ENCODE measurements at regions not wholly inside any gene's neighbourhood (a gene's known extent, or its start where the extent isn't known, plus 50 kb on each side); places are given as distances from the start of the nearest gene placed in this dataset.

- TF ChIP-seq CHD2 (IDR thresholded peaks at IDR 0.05; ENCODE audit: low read length, partially characterized antibody) (no peak), ZBTB33 (IDR thresholded peaks at IDR 0.05; ENCODE audit: borderline replicate concordance, low read depth) (no peak), SIN3A (IDR thresholded peaks at IDR 0.05; ENCODE audit: borderline replicate concordance, low read depth, low read length) (no peak), MEF2A (IDR thresholded peaks at IDR 0.05; ENCODE audit: borderline replicate concordance, low read depth) (no peak), YY1 (IDR thresholded peaks at IDR 0.05; ENCODE audit: low read depth) (no peak)
Measured at GRCh38 chr1:163442895-163443294, 121.1 kb downstream of the NUF2 start (continued).

- WGBS (ENCODE audit: low lambda C conversion rate): 19% methylated on average over 4 of the region's 4 CpGs
- H3K27ac ChIP-seq (ENCODE audit: low read depth in 2 of 2, low read length in 1 of 2): no peak overlapping the region
- H3F3A ChIP-seq (replicated peaks; ENCODE audit: insufficient read depth): no peaks in the 10 kb centered on the region
- H3K27me3 ChIP-seq (ENCODE audit: insufficient read depth): no peaks in the 10 kb centered on the region
- no peak overlapping the region for H3K4me3 ChIP-seq (ENCODE audit: low read depth in 2 of 2, low read length in 1 of 2)
- H3K36me3 ChIP-seq (replicated peaks in 1 of 2; ENCODE audit: control insufficient read depth in 1 of 2, insufficient read depth in 2 of 2, low read length in 1 of 2): no peaks in the 10 kb centered on the region
- no peaks in the 10 kb centered on the region for H4K20me1 ChIP-seq (ENCODE audit: insufficient read depth)
- no peaks in the 10 kb centered on the region for H3K79me2 ChIP-seq (ENCODE audit: insufficient read depth)
- no peaks in the 10 kb centered on the region for H3K9me3 ChIP-seq
- H3K9me2 ChIP-seq: no peaks in the 10 kb centered on the region
- H3K4me1 ChIP-seq (ENCODE audit: control insufficient read depth in 1 of 2, insufficient read depth in 2 of 2, low read depth in 1 of 2, low read length in 1 of 2): peaks cover 0 to 12% of the 10 kb centered on the region in 2 experiments; a peak in 2 of 4 replicates
- no peak overlapping the region for H2AFZ ChIP-seq (ENCODE audit: low read depth)
- ChIA-PET POLR2A (no interaction called here), CTCF (interaction anchor here (1.0 to 1.6 kb wide), 3 partner anchors 8 to 33 kb away, joined by 3 read pairs; no protein-coding TSS in a partner anchor)
- TF ChIP-seq USF2 (IDR thresholded peaks at IDR 0.05; ENCODE audit: borderline replicate concordance, low read depth, low read length): no peak
- no peak for TF ChIP-seq MXI1 (IDR thresholded peaks at IDR 0.05; ENCODE audit: low read depth, low read length)
- no peak for TF ChIP-seq POLR2AphosphoS5 (IDR thresholded peaks at IDR 0.05; ENCODE audit: low read depth, low read length)
- no peak for TF ChIP-seq RAD21 (IDR thresholded peaks at IDR 0.05; ENCODE audit: low read length)
- no peak for TF ChIP-seq CTCF (IDR thresholded peaks at IDR 0.05)
- no peak for TF ChIP-seq SIN3A (IDR thresholded peaks at IDR 0.05; ENCODE audit: borderline replicate concordance, low read depth, low read length)
- no peak for TF ChIP-seq YY1 (IDR thresholded peaks at IDR 0.05; ENCODE audit: low read depth)
- no peak for TF ChIP-seq SMC3 (IDR thresholded peaks at IDR 0.05; ENCODE audit: low read depth, low read length)
- H3K4me2 ChIP-seq: no peak overlapping the region
- DNase-seq: no peak
- H3K9ac ChIP-seq: no peak overlapping the region
Measured at GRCh38 chr1:163443863-163444262, 122.1 kb downstream of the NUF2 start.

Data from SK-N-SH (cell line).